Esophagus squamous epithelium (tissue), 5 donors: ENCODE measurements at regions not wholly inside any gene's neighbourhood (a gene's known extent, or its start where the extent isn't known, plus 50 kb on each side); places are given as distances from the start of the nearest gene placed in this dataset.

Experiments
- DNase-seq: peaks from one replicate; lab custom pipeline; 2025; lab: John Stamatoyannopoulos, UW
- H3K27ac ChIP-seq, 4 donors: fragments of 200-600 bp; sonication (generic); one replicate each; pipeline ENCODE4 v1.5.1; 2016 to 2019; ENCODE audit warnings: mild to moderate bottlenecking in 1 of 4
- H3K27me3 ChIP-seq, 4 donors: fragments of 200-600 bp; sonication (generic); 1 replicate in 3 of 4; 2 replicates in 1 of 4; pipeline versions ENCODE4 v1.5.1 to v1.6.0; 2017 to 2021; ENCODE audit warnings: antibody characterized with exemption in 1 of 4
- H3K36me3 ChIP-seq, 3 donors: fragments of 200-600 bp; sonication (generic); one replicate each; pipeline ENCODE4 v1.5.1; 2016 to 2019
- H3K4me1 ChIP-seq, 3 donors: fragments of 200-600 bp; sonication (generic); one replicate each; pipeline ENCODE4 v1.5.1; 2017 to 2019
- H3K4me3 ChIP-seq, 4 donors: fragments of 200-600 bp; sonication (generic); 1 replicate in 3 of 4; 2 replicates in 1 of 4; pipeline ENCODE4 v1.5.1; 2016 to 2019; ENCODE audit warnings: mild to moderate bottlenecking in 2 of 4, moderate library complexity in 1 of 4
- H3K9me3 ChIP-seq, 3 donors: fragments of 200-600 bp; sonication (generic); one replicate each; pipeline ENCODE4 v1.5.1; 2016 to 2019
- CTCF ChIP-seq, 6 experiments: fragments of 450-650 bp in 4 of 6; fragments of 200-600 bp in 2 of 6; sonication (generic) in 2 of 6; IDR thresholded peaks; one replicate each; pipeline ENCODE4 v1.5.1; 2016 to 2019; ENCODE audit warnings: antibody characterized with exemption in 6 of 6, mild to moderate bottlenecking in 4 of 6, moderate library complexity in 4 of 6
- POLR2A ChIP-seq, 4 donors: fragments of 450-650 bp; IDR thresholded peaks; one replicate each; pipeline ENCODE4 v1.6.1; 2017; ENCODE audit warnings: antibody characterized with exemption in 4 of 4, mild to moderate bottlenecking in 4 of 4, moderate library complexity in 3 of 4
- WGBS, 2 donors: methylation state at CpG; one replicate each; pipeline ENCODE4 v1.1.5; 2018; 5-methylcytosine and 5-hydroxymethylcytosine counted together
- intact Hi-C: fragments of 100-400 bp; cut with DNase I; formaldehyde crosslinking; loops from one replicate; pipeline ENCODE4 v1.15.0; 2022
- donor health status: DM: yes; HTN: yes; CAD: no.

- no peak for DNase-seq
- Histone ChIP-seq H3K27ac (no peak overlapping the region), H3K27me3 (no peaks in the 10 kb centered on the region), H3K9me3 (no peaks in the 10 kb centered on the region), H3K4me3 (no peak overlapping the region), H3K36me3 (no peaks in the 10 kb centered on the region), H3K4me1 (no peaks in the 10 kb centered on the region)
- TF ChIP-seq CTCF (IDR thresholded peaks at IDR 0.05) (no peak), POLR2A (IDR thresholded peaks at IDR 0.05) (no peak)
- 94 to 100% methylated on average over 2 of the region's 2 CpGs for whole genome bisulfite sequencing, 2 donors
- intact Hi-C loops: no loop called here
These were observed 101.9 kb upstream of the BMP4 start for GRCh38 chr14:54058505-54058904.

DNA sequence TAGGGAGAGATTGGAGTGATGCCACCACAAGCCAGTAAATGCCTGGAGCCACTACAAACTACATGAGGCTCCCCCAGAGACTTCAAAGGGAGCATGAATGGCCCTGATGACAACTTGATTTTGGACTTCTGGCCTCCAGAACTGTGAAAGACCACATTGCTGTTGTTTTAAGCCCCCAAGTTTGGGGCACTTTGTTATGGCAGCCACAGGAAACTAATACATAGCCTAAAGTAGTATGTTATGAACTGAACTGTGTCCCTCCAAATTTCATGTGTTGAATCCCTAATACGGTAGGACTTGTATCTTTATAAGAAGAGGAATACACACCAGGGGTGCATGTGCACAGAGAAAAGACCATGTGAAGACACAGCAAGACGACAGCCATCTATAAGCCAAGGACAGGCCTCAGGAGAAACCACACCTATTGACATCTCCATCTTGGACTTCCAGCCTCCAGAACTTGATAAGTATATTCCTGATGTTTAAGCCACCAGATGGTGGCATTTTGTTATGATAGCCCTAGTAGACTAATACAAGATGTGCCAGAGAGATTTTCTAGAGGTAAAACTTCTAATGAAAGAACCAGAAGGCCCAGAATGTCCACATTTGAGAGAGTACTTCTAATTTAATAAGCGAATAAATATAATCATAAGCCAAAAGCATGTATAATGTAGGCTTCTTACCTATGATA lies 127.1 kb upstream of the BMP4 start:
- 80 to 94% methylated on average over 3 of the region's 3 CpGs for WGBS, 2 donors

DNA sequence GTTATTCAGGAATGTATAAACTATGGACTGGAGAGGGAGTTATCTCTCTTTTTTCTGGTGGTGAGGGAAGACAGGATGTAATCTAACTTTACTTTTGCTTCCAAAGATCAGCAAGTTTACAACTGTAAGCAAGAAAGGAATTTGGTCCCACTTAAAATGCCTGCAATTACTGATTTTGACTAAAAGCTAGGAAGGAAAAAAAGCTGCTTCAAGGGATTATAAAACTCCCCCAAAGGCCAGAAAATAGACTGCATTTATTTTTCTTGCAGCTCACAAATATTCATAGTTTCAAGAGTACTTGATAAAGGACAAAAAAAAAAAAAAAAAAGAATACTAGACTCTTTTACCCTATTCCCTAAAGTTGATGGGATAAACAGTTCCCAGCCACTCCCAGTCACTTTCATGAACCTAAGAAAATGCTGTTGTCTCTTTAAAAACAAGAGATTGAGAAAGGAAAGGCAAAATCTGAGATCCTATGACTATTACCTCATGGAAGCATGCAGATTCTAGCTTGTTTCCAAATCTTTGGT lies 128.7 kb upstream of the BMP4 start:
- Histone ChIP-seq H3K27me3 (no peaks in the 10 kb centered on the region), H3K36me3 (no peaks in the 10 kb centered on the region), H3K4me1 (no peaks in the 10 kb centered on the region), H3K27ac (peak overlapping the region in 1 of 4 donors; percentile 32), H3K4me3 (no peak overlapping the region), H3K9me3 (no peaks in the 10 kb centered on the region)
- intact Hi-C loops: no loop called here
- no peak for DNase-seq
- TF ChIP-seq POLR2A (IDR thresholded peaks at IDR 0.05) (no peak), CTCF (IDR thresholded peaks at IDR 0.05) (no peak)

More for the DNA sequence above, 127.1 kb upstream of the BMP4 start:
- no peak for DNase-seq
- Histone ChIP-seq H3K4me1 (no peaks in the 10 kb centered on the region), H3K9me3 (no peaks in the 10 kb centered on the region), H3K4me3 (no peak overlapping the region), H3K36me3 (no peaks in the 10 kb centered on the region), H3K27ac (no peak overlapping the region), H3K27me3 (no peaks in the 10 kb centered on the region)
- intact Hi-C loops: no loop called here
- TF ChIP-seq POLR2A (IDR thresholded peaks at IDR 0.05) (no peak), CTCF (IDR thresholded peaks at IDR 0.05) (no peak)

- DNase-seq: no peak
- no peaks in the 10 kb centered on the region for H3K36me3 ChIP-seq
- no peaks in the 10 kb centered on the region for H3K9me3 ChIP-seq
- intact Hi-C loops: no loop called here
- TF ChIP-seq POLR2A (IDR thresholded peaks at IDR 0.05): no peak
- TF ChIP-seq CTCF (IDR thresholded peaks at IDR 0.05): no peak
- no peak overlapping the region for H3K4me3 ChIP-seq
- no peaks in the 10 kb centered on the region for H3K27me3 ChIP-seq
- WGBS, 2 donors: 62 to 71% methylated on average over 4 of the region's 4 CpGs
- peak overlapping the region in 1 of 4 donors; percentile 32 for H3K27ac ChIP-seq
- no peaks in the 10 kb centered on the region for H3K4me1 ChIP-seq
These were observed 129.2 kb upstream of the BMP4 start for GRCh38 chr14:54085841-54086240.

- H3K4me3 ChIP-seq: no peak overlapping the region
- no peaks in the 10 kb centered on the region for H3K9me3 ChIP-seq
- H3K27ac ChIP-seq: peak overlapping the region in 1 of 4 donors; percentile 19
- 77 to 81% methylated on average over 7 of the region's 7 CpGs for WGBS, 2 donors
- TF ChIP-seq CTCF (IDR thresholded peaks at IDR 0.05): no peak
- no peak for TF ChIP-seq POLR2A (IDR thresholded peaks at IDR 0.05)
- no peak for DNase-seq
- H3K27me3 ChIP-seq: no peaks in the 10 kb centered on the region
- intact Hi-C loops: no loop called here
- no peaks in the 10 kb centered on the region for H3K4me1 ChIP-seq
- no peaks in the 10 kb centered on the region for H3K36me3 ChIP-seq
These were observed 130.1 kb upstream of the BMP4 start for GRCh38 chr14:54086767-54087166.
